HG03558 (cell line): ENCODE measurements at regions not wholly inside any gene's neighbourhood (a gene's known extent, or its start where the extent isn't known, plus 50 kb on each side); places are given as distances from the start of the nearest gene placed in this dataset.

Source experiments
- ATAC-seq: cut with Tn5 transposase; IDR thresholded peaks from one replicate; pipeline ENCODE4 v1.9.1; 2021; ENCODE audit warnings: moderate number of reproducible peaks; ENCODE audit not compliant: unreplicated experiment; ENCODE audit errors: extremely low read depth

DNA sequence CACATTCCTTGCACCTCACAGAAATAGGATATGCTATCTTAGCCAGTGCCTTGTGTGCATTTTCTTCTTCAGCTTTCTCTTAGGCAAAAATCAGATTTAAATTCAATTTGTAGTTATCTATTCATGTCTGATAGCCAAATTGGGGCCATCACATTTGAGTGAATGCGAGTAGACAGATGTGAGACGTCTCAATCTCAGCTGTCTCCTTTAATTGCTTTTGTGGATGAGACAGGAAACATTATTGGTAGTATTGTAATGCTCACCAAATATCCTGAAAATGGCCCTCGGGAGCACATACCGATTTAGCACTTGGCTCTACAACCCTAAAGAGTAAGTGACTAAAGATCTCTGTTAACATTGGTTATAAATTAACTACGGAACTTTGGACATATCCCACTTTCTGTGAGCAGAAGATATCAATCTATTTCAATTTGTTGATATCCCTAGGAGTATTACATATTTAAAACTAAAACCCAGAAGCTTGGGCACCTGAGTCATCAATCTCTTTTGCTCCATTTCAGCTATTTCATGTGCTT lies 1012.5 kb upstream of the TMEM132C start:
- ATAC-seq, result no peak

DNA sequence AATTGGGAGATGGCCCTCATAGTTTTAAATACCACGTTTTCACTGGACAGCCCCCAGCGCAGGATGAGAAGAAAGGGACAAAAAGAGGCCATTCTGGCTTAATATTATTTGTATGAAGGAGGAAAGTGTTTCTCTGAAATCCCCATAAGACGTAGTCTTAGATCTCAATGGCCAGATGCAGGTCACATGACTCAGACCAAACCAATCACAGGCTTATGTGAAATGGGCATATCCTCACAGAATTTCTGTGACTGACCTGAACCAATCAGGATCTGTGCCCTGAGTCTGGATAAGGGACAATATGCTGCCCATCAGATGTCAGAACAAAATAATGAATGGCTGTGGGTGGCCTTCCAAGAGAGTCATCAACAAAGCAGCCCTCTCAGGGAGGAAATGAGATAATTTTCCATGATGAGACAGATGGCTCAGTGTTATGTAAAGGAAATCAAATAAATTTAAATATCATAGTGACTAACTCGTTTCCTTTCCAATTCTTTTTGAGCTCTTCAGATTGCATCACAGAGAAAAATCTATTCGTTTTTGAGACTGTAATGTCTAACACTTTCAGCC lies 1009.5 kb upstream of the TMEM132C start:
- ATAC-seq, result no peak

GRCh38 chr12:127260531-127260930 lies 1006.4 kb upstream of the TMEM132C start:
- no peak for ATAC-seq

GRCh38 chr12:127260999-127261398 lies 1006.0 kb upstream of the TMEM132C start:
- no peak for ATAC-seq

DNA sequence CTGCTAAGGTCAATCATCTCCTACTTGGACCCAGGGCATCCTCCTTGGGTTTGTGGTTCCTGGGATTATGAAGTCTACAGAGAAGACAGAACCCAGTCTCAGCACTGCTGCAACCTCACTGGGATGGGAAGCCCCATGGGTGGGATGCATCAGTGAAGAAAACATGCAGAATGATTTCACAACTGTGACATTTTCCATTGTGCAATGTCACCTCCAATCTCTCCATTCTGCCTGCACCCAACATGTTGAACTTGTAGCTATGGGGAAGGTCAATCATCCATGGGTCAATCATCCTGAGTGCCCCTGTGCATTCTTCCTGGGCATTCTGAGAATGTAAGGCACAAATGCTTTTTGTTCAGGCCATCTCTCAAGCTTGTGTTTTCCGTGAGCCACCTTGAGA lies 1004.4 kb upstream of the TMEM132C start:
- ATAC-seq, result no peak

GRCh38 chr12:127263621-127264020 lies 1003.3 kb upstream of the TMEM132C start:
- no peak for ATAC-seq

- no peak for ATAC-seq
Observed at GRCh38 chr12:127267128-127267527, 999.8 kb upstream of the TMEM132C start.

GRCh38 chr12:127268213-127268612 lies 998.8 kb upstream of the TMEM132C start:
- ATAC-seq, result no peak

- no peak for ATAC-seq
Observed at GRCh38 chr12:127268706-127269425, 998.1 kb upstream of the TMEM132C start.

DNA sequence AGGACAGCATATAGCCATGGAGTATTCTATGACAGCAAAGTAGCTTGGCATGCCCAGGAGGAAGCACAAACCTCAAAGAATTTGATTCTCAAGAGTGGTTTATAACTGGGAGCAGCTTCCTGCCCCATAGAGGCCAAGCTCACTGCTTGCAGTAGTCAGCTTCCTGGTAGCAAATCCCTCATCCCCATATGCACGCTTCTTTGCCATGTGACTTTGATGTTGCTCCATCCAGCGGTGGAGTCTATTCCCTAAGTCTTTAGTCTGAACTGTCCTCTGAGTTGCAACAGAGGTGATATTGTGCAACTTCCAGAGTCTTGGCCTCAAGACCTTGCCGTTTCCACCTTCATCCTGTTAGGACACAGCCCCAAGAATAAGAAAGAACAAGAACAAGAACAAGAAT lies 996.8 kb upstream of the TMEM132C start:
- no peak for ATAC-seq

GRCh38 chr12:127271776-127272175 lies 995.2 kb upstream of the TMEM132C start:
- no peak for ATAC-seq

DNA sequence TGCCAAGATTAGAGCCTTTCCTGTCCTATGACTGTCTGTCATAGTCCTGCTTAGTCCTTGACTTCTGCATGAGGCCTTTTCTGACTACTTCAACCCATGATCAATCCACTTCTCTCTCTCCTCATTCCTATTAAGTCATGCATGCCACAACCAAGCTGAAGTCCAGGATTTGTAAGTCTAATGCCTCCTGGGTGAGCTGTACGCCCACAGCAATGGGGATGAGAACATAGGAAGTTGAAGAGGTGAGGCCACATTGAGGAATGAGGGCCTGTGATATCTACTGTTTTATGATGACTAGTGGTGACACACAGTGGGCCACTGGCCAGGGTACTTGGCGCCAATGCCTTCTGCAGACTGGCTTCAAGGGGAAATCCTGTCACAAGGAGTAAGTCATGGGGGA lies 994.1 kb upstream of the TMEM132C start:
- no peak for ATAC-seq

- no peak for ATAC-seq
Observed at GRCh38 chr12:127273626-127274025, 993.3 kb upstream of the TMEM132C start.

GRCh38 chr12:127275416-127275815 lies 991.6 kb upstream of the TMEM132C start:
- no peak for ATAC-seq

DNA sequence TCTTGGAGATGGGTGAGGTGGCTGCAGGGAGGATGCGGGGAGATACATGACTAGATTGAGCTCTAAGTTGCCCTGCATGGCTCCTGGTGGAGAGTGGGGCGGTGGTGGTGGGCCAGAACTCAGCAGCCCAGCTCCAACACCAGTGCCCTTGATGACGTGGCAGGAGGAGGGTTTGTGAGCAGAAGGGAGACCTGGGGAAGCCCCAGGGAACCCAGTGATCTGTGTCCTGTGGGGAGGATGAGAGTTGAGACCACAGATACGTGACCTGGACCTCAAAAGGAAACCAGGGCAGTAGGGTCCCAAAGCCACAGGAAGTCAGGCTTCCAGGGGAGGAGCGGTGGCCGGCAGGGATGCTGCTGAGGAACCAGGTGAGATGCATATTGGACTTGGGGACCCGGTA lies 989.1 kb upstream of the TMEM132C start:
- peak; percentile 33 for ATAC-seq

DNA sequence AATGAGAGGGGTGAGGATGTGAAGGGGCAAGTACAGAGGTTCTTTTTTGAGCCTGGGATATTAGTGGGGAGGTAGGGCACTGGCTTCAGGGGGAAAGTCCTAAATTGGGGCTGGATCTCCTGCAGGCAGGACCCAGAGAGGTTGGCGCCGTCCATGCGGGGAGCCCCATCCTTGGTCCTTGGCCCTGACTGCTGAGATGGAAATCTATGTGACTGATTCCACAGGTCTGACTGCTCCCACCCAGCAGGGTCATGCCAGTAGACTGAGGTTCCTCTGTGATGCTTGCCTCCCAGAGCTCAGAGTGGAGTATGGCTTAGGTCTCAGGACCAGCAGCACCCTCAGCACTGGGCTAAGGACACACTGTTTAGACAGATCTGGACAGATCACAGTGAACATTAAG lies 988.6 kb upstream of the TMEM132C start:
- ATAC-seq, result no peak

DNA sequence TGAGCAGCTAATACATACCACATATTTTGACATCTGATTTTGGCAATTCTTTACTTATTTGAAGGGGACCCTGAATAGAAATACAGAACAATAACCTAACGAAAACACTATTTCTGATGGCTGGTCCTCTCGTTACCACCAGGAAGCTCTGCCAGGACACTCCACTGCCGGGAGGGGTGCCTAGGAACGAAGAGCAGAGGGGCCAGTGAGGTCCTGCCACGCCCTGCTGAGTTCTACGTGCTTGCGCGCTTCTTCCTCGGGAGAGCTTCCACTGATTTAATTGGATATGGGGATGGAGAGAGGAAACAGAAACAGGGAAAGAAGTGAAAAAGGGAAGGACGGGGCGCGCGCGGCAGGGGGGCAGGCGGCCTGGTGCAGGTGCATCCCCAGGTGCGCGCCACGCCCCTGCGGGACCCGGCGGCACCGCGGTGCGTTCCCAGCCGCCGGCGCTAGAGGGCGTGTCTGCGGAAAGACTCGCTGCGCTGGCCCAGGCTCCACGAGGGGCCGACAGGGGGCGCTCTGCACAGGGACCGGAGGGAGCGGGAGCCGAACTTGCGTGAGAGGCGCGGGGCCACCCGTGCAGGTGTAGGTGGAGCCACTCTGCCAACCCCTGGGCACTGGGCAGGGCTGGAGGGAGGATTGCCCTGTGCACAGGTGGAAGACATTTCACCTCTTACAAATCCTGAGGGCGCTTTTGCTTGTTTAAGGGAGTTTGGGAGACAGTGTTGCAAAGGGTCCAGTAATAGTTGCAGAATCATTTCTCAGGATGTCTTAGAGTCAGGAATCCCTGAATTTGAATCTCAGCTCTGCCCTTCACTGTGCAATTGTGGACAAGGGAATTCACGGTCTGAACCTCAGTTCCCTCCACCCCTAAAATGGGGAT lies 986.3 kb upstream of the TMEM132C start:
- no peak for ATAC-seq

DNA sequence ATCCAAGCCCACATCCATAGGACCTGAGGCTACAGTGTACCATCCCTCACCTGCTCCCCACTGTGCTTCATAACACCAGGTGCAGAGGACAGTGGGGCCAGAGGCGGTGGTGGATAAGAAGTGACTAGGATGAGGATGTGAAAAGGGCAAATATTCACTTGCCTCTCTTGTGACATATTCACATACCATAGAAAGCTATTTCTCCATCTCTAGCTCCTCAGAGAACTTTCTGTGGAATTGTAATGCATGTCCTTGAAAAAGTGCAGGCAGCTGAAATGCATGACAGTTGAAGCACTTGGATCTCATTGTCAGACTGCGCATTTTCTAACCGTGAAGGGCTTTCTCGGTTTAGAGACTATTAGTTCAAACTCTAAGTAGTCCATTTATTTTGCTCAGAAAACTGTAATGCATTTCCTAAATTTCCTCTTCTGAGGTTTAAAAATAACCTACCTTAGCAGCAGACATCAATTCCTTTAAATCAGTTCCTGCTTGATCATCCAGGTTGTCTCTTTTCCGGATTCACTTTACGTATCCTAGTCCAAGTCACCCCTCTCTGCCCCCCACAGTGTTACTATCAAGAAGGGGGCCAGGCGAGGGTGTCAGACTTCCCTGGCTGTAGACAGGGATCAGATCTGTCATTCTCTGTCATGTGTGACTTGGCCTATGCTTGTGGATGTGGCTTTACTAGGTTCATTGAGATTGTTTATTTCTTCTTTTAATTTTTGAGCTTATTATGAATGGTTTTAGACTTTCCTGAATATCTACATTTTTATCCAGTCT lies 984.0 kb upstream of the TMEM132C start:
- ATAC-seq, result no peak

GRCh38 chr12:127284021-127284420 lies 982.9 kb upstream of the TMEM132C start:
- ATAC-seq, result no peak

- no peak for ATAC-seq
Observed at GRCh38 chr12:127284870-127285431, 982.0 kb upstream of the TMEM132C start.
